ENCODE measurements at regions not wholly inside any gene's neighbourhood (a gene's known extent, or its start where the extent isn't known, plus 50 kb on each side); places are given as distances from the start of the nearest gene placed in this dataset.

DNA sequence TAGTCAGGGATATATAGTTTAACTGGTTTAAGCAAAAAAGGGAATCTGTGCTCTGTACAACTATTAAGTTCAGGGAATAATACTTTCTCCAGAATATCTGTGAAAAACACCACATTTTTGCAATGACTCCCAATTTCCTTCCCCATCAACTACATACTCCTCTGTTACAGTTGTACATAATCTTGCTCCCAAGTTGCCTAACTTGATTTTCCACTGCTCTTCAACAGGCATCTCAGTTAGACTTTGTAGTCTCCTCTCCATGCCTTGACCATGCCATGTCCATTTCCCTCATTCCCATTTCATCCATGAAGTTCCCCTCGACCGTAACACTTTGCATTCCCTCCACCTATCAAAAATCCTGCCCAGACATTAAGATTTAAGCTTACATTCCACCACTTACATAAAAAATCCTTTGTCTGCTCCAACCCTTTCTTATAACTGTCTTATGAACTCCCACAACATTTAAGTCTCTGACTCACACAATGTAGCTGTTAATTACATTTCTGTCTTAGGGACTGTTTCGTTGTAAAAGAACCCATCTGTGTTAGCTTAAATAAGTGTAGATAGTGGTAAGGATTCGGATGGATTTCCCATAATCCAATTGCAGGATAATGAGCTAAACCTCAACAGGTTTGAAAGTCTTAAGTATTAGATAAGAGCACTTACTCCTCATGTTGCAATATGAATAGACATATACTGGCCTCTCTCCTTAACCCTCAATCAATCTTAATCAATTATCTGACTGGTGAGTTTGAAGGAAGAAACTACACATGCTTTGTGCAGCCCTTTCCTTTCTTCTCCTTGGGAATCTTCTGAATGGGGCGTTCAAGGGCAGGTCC is 156.5 kb downstream of the PAWR start:
- no peak for DNase-seq (ENCODE audit: low spot score)

DNA sequence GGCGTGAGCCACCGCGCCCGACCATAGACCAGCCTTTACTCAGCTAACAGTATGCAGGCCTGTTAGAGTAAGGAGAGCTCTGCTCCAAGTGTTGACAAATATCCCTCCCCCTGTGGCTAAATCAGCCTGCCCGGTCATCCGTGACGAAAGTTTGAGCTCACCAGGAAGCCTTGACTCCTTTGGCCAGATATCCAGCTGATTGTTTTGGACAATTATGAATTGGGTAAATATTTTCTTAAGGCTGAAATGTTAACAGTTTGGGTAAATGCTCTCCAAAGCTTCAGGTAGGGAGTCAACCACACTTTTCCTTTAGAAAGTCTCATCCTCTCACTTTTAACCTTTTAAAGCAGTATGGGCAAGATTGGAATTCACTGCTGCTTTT is 157.9 kb downstream of the PAWR start:
- DNase-seq (ENCODE audit: low spot score) = peak; percentile 83

DNA sequence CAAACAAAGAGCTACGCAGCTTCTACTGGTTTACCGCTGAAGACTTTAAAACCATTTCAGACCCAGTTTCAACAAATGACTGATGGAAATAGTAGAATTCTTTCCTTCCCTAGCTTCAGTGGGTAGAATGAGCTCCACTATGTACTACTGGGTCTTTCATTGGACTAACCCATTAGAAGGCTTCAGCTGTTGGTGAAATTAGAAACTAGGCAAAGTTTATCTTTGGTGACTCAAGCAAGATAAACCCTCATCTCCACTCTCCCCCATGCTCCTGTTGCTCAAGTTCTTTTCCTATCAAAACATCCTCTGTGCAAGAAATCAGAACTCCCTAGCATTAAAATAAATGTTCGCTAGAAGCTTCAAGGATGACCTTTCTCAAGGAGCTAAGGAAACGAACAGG is 159.2 kb downstream of the PAWR start:
- DNase-seq (ENCODE audit: low spot score) = no peak

DNA sequence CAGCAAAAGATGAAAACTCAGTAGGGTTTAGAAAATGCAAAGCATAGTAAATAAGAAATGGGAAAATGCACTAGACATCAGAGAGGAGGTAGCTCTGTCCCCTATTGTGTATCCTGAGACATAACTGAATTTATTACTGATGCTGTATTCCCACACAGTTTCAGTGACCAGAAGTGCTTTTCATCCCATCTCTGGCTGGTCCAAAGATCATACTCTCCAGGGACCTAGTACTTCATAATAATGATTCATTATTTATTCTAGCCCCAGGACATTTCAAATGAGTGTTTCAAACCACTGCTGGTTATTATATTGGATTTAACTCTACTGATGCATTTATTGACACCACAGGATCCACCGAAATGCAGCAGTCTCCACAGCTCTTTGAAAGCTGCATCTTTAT is 163.3 kb downstream of the PAWR start:
- DNase-seq (ENCODE audit: low spot score) = no peak

DNA sequence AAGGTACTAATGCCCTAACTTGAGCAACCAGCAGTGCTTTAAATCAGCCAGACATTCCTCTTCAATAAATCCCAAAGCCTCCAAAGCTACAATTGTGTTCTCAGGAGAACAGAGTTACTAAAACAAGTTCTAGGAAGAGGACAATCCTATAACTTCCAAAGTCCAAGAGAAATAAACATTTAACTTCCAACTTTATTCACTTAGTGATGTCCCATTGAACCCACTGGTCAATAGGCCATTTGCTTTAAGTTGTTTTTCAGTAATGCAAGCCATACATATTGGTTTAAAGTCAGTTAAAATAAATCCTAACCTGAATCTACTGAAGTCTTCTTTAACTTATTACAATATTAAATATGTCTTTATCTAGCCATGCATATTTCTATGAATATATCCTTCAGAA is 165.4 kb downstream of the PAWR start:
- DNase-seq (ENCODE audit: low spot score) = no peak

DNA sequence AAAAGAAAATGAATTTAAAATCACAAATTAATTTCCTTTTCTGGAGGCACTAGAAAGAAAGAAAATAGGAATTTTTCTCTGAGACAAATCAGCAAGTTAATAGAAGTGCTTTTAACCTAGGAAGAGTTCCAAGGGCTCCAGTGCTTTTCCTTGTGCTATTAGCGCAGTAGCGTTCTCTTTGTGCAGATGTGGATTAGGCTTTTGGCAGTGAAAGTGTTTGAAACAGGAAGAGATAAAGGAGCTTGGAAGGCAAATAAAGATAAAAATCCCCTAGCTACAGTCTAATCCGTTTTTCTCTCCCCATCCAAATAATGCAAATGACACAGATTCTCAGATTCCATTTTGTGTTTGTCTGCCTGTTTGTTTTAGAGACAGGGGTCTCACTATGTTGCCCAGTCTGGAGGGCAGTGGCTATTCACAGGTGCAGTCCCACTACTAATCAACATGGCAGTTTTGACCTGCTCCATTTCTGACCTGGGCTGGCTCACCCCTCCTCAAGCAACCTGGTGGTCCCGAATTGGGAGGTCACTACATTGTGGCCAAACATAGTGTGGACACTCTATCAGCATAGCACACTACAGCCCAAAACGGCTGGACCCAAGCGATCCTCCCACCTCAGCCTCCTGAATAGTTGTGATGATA is 166.1 kb downstream of the PAWR start:
- no peak for DNase-seq (ENCODE audit: low spot score)

DNA sequence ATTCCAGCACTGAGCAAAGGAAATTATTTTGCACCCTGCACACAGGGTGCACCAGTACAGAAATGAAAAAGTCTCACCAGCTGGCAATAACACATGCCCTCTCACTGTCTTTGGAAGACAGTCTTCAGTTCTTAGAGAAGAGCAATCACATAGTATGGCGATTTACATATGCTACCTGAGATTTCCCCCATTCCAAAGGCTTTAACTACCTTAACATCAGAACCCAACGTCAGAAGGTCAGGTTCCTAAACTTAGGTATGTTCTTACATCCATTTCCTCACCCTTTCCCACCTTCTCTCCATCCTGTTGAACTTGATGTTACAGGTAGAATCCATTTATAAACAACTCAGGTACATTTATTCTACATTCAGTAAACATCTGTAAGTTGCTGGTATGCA is 167.8 kb downstream of the PAWR start:
- no peak for DNase-seq (ENCODE audit: low spot score)

DNA sequence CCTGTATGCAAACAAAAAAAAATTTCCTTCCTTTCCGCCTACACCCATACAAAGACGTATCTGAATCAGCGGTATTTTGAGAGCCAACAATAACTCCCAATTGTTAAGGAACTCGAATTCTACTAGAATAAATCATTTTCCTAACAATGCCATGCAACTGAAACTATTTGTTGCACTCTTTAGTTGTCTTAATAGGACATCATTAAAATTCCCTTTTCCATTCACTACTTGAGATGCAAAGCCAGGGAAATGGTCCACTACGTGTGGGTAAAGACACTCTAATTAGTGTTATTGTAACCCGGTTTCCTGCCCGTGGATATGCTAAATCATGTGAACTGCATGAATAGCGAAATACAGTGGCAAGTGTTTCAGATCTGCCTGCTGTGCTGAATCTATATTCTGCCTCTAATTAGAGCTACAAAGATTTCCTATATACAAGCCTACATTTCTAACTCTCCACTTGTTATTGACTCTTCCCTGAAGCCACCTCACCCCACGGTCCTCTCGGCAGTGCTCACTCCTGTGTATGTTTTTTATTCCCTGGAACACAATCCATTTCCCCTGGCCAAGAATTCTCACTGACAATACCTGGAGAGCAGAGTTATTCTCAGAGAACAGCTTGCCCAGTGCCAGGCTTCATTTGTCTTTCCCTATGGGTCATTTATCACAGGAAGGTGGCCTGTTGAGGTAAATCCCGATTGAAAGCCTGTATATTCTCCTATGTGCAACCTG is 168.3 kb downstream of the PAWR start:
- no peak for DNase-seq (ENCODE audit: low spot score)

DNA sequence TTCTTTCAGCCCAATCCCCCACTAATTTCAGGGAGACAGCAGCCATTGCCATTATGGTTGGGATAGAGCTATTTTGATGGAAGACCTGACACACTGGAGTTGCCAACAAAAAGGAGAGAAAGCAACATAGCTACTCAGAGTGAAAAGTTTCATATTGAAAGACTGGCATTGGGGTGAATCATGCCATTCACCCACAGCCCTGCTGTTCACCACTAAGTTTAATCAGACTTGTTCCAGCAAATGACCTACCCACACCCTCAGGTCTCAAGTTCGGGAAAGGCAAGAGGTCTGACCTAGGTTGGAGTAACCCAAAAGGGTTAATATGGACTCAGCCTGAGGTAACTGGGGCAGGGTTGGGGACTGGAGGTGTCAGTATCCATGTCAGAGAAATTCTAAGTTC is 169.2 kb downstream of the PAWR start:
- DNase-seq (ENCODE audit: low spot score) = no peak

DNA sequence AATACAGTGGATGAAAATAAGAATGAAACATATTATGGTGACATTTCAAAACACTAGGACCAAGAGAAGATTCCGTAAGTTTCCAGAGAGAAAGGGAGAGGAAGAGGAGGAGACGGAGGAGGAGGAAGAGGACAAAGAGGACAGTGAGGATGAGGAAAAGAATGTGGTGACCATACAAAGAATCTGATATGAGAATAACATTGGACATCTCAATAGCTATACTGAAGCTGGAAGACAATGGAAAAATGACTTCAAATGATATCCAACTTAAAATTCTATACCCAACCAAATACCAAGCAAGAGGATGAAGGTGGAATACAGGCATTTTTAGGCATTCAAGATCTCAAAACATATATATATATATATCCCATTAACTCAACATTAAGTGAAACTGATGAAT is 173.4 kb downstream of the PAWR start:
- DNase-seq (ENCODE audit: low spot score) = no peak

DNA sequence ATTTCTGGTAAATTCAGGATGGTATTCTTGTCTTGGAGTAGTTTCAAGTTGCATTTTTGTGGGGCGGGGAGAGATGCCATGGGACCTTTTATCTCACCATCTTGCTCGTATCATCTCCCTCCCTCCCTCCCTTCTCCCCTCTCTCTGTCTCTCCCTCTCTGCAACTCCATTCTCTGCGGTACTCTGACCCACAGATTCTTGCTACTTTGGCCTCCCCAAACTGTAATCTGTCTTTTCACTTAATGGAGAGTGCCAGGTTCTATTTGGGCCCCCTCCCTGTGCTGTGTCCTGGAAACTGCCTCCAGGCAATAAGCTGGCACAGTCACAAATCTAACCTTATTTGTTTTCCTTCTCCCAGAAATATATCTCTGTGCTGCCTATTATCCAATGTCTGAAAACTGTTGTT is 175.2 kb downstream of the PAWR start:
- DNase-seq (ENCODE audit: low spot score) = no peak

DNA sequence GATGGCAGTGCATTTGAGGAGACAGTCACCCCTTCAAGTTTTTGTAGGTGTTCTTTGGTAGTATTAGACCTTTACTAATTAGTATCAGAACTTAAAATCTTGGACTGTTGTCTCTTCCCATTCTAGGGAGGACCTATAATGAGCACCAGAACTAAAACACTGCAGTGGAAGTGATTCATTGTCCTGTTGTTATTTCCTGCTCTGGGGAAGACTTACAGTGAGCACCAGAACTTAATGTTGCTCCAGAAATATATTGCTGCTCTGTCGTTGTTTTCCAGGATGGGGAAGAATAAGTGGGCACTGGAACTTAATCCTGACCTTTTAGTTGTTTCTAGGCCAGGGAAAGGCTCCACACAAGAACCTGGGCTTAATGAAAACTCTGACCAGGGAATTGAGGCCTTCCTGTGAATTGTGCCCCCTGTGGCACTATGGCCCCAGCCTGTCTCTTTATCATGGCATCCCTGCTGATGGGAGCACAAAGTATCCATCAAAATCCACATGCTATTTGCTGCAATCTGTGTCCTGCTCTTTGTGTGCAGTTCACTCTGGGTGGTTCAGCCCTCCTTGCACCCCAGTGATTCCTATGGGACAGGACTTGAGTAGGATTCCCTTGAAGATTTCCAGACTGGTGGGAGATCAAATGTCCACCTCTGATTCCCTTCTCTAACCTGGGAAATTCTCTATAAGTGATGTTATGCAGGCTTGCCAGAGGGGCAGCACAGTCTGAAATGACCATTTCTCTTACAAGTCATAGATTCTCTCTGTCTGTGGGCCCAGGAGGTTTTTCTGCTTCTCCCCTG is 175.8 kb downstream of the PAWR start:
- DNase-seq (ENCODE audit: low spot score) = peak; percentile 31

DNA sequence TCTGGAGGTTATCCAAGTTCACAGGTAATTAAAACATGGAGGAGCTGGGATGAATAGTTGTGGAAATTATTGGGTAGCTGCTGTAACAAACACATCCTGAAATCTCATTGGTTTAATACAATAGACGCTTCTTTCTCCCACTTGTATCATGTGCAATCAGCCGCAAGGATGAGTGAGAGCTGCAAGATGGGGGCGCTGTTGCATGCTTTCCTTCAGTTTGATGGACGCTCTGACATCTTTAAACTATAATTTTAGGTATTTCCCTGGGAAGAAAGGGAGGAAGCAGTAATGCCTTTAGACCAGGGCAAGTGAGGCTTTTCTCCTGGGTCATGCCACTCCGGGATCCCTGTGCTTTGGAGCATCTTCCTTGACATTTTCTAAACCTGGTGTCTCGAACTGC is 178.7 kb downstream of the PAWR start:
- DNase-seq (ENCODE audit: low spot score) = no peak

DNA sequence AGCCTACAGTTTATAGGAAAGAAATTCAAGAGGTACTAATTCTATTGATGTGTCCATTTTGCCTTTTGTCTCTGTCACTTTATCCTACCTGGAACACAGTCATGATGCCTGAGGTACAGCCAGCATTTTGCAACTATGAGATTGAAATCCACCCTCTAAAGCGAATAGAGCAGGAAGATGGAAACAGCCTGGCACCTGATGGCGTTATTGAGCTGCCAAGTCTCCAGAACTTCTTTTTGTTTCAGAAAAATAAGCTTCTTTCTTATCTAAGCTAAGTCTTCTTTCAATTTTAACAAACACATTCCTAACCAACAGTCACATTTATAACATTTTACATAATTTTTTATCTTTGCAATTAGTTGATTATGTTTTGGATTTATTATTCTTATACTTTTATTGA is 182.1 kb downstream of the PAWR start:
- DNase-seq (ENCODE audit: low spot score) = no peak
